Astrocyte (in vitro differentiated cells and primary cell): ENCODE measurements at regions not wholly inside any gene's neighbourhood (a gene's known extent, or its start where the extent isn't known, plus 50 kb on each side); places are given as distances from the start of the nearest gene placed in this dataset.

Experiments
- DNase-seq: peaks from one replicate; pipeline ENCODE4 v3.0.0-alpha.2; 2010; ENCODE audit warnings: low read depth
- FAIRE-seq: peaks from 2 replicates; lab custom pipeline; 2011; peaks lifted over from hg19 to GRCh38; lab: Jason Lieb, UNC
- H2AFZ ChIP-seq: 2 replicates; pipeline ENCODE4 v1.6.0; 2012; ENCODE audit warnings: low read depth, low read length, inconsistent platforms
- H3K27ac ChIP-seq: 2 replicates; pipeline ENCODE4 v1.5.1; 2011; ENCODE audit warnings: low read depth, low read length, inconsistent platforms
- H3K27me3 ChIP-seq: 2 replicates; pipeline ENCODE4 v1.6.0; 2011; ENCODE audit warnings: low read length, inconsistent platforms; ENCODE audit not compliant: insufficient read depth
- H3K36me3 ChIP-seq: 2 replicates; pipeline ENCODE4 v1.5.1; 2011; ENCODE audit warnings: low read length, inconsistent platforms; ENCODE audit not compliant: insufficient read depth
- H3K4me1 ChIP-seq: 2 replicates; pipeline ENCODE4 v1.5.1; 2011; ENCODE audit warnings: low read length, inconsistent platforms; ENCODE audit not compliant: insufficient read depth
- H3K4me2 ChIP-seq: 2 replicates; pipeline ENCODE4 v1.6.0; 2012; ENCODE audit warnings: low read length, inconsistent platforms
- H3K4me3 ChIP-seq: 2 replicates; pipeline ENCODE4 v1.5.1; 2011; ENCODE audit warnings: low read depth, mild to moderate bottlenecking, low read length, inconsistent platforms; ENCODE audit not compliant: insufficient read depth
- H3K79me2 ChIP-seq: 2 replicates; pipeline ENCODE4 v1.6.0; 2012; ENCODE audit warnings: mild to moderate bottlenecking, low read length, inconsistent platforms; ENCODE audit not compliant: insufficient read depth
- H3K9ac ChIP-seq: 2 replicates; pipeline ENCODE4 v1.6.0; 2012; ENCODE audit warnings: mild to moderate bottlenecking, low read length, inconsistent platforms
- H3K9me3 ChIP-seq: 2 replicates; pipeline ENCODE4 v1.5.1; 2012; ENCODE audit warnings: low read depth, mild to moderate bottlenecking, low read length, inconsistent platforms; ENCODE audit not compliant: insufficient read depth
- H4K20me1 ChIP-seq: 2 replicates; pipeline ENCODE4 v1.6.0; 2012; ENCODE audit warnings: low read length, inconsistent platforms; ENCODE audit not compliant: insufficient read depth
- H3K27ac Mint-ChIP-seq: one replicate; pipeline ENCODE4 v1.8.0; 2021; ENCODE audit warnings: mild to moderate bottlenecking, mixed read lengths; ENCODE audit not compliant: unreplicated experiment
- H3K27me3 Mint-ChIP-seq: one replicate; pipeline ENCODE4 v1.8.0; 2021; ENCODE audit warnings: low read depth, mixed read lengths; ENCODE audit not compliant: unreplicated experiment
- H3K36me3 Mint-ChIP-seq: one replicate; pipeline ENCODE4 v1.8.0; 2021; ENCODE audit warnings: low read depth, mixed read lengths; ENCODE audit not compliant: unreplicated experiment
- H3K4me1 Mint-ChIP-seq: one replicate; pipeline ENCODE4 v1.8.0; 2021; ENCODE audit warnings: low read depth, mixed read lengths; ENCODE audit not compliant: unreplicated experiment
- H3K4me3 Mint-ChIP-seq: one replicate; pipeline ENCODE4 v1.8.0; 2021; ENCODE audit warnings: mild to moderate bottlenecking, moderate library complexity, mixed read lengths; ENCODE audit not compliant: unreplicated experiment
- H3K9me3 Mint-ChIP-seq: one replicate; pipeline ENCODE4 v1.8.0; 2021; ENCODE audit warnings: mild to moderate bottlenecking, mixed read lengths; ENCODE audit not compliant: unreplicated experiment
- CTCF ChIP-seq: IDR thresholded peaks from 2 replicates; pipeline ENCODE4 v1.5.1; 2011; ENCODE audit warnings: low read depth, mild to moderate bottlenecking, inconsistent platforms, low read length, moderate library complexity; ENCODE audit not compliant: insufficient read depth
- EZH2 ChIP-seq: IDR thresholded peaks from 2 replicates; pipeline ENCODE4 v1.6.1; 2012; ENCODE audit warnings: mild to moderate bottlenecking, low read length, inconsistent platforms; ENCODE audit not compliant: insufficient read depth

- H3K4me1 Mint-ChIP-seq: peaks cover 2% of the 10 kb centered on the region
- no peaks in the 10 kb centered on the region for H3K27me3 Mint-ChIP-seq
- H3K27ac Mint-ChIP-seq: no peak overlapping the region
- no peak overlapping the region for H3K27ac ChIP-seq
- H4K20me1 ChIP-seq: no peaks in the 10 kb centered on the region
- H3K4me2 ChIP-seq: no peak overlapping the region
- DNase-seq (no peak), FAIRE-seq (no peak)
- H2AFZ ChIP-seq: no peak overlapping the region
- no peak overlapping the region for H3K4me3 Mint-ChIP-seq
- no peak overlapping the region for H3K4me3 ChIP-seq
- H3K9ac ChIP-seq: no peak overlapping the region
- H3K4me1 ChIP-seq: no peaks in the 10 kb centered on the region
- TF ChIP-seq CTCF: no peak
- no peaks in the 10 kb centered on the region for H3K79me2 ChIP-seq
- H3K36me3 ChIP-seq: no peaks in the 10 kb centered on the region
- no peaks in the 10 kb centered on the region for H3K9me3 ChIP-seq
- no peaks in the 10 kb centered on the region for H3K36me3 Mint-ChIP-seq
- no peaks in the 10 kb centered on the region for H3K27me3 ChIP-seq
- no peaks in the 10 kb centered on the region for H3K9me3 Mint-ChIP-seq
Observed at GRCh38 chr18:34528177-34528576, 181.9 kb upstream of the DTNA start.

GRCh38 chr18:34529358-34530335, 180.5 kb upstream of the DTNA start:
- FAIRE-seq (no peak), DNase-seq (no peak)
- no peaks in the 10 kb centered on the region for H3K27me3 Mint-ChIP-seq
- Histone ChIP-seq H3K27ac (no peak overlapping the region), H3K9ac (no peak overlapping the region), H2AFZ (no peak overlapping the region), H4K20me1 (no peaks in the 10 kb centered on the region), H3K36me3 (no peaks in the 10 kb centered on the region), H3K79me2 (no peaks in the 10 kb centered on the region), H3K9me3 (no peaks in the 10 kb centered on the region), H3K27me3 (no peaks in the 10 kb centered on the region), H3K4me1 (no peaks in the 10 kb centered on the region), H3K4me2 (no peak overlapping the region), H3K4me3 (no peak overlapping the region)
- no peak overlapping the region for H3K4me3 Mint-ChIP-seq
- peaks cover 2% of the 10 kb centered on the region for H3K4me1 Mint-ChIP-seq
- no peaks in the 10 kb centered on the region for H3K9me3 Mint-ChIP-seq
- no peaks in the 10 kb centered on the region for H3K36me3 Mint-ChIP-seq
- H3K27ac Mint-ChIP-seq: no peak overlapping the region
- TF ChIP-seq EZH2: no peak
- no peak for TF ChIP-seq CTCF

GRCh38 chr18:34531110-34531509, 179.0 kb upstream of the DTNA start:
- no peaks in the 10 kb centered on the region for H4K20me1 ChIP-seq

More at GRCh38 chr18:34531110-34531509, 179.0 kb upstream of the DTNA start:
- no peak overlapping the region for H3K4me2 ChIP-seq
- no peak overlapping the region for H3K27ac ChIP-seq
- DNase-seq (no peak), FAIRE-seq (no peak)
- no peaks in the 10 kb centered on the region for H3K9me3 Mint-ChIP-seq
- no peaks in the 10 kb centered on the region for H3K27me3 Mint-ChIP-seq
- no peaks in the 10 kb centered on the region for H3K4me1 Mint-ChIP-seq
- no peaks in the 10 kb centered on the region for H3K36me3 ChIP-seq
- no peaks in the 10 kb centered on the region for H3K36me3 Mint-ChIP-seq
- H3K9ac ChIP-seq: no peak overlapping the region
- H3K4me3 Mint-ChIP-seq: no peak overlapping the region
- no peak overlapping the region for H2AFZ ChIP-seq
- no peaks in the 10 kb centered on the region for H3K79me2 ChIP-seq
- no peak overlapping the region for H3K4me3 ChIP-seq
- no peaks in the 10 kb centered on the region for H3K4me1 ChIP-seq
- no peaks in the 10 kb centered on the region for H3K27me3 ChIP-seq
- no peak overlapping the region for H3K27ac Mint-ChIP-seq
- TF ChIP-seq EZH2: no peak
- no peak for TF ChIP-seq CTCF
- H3K9me3 ChIP-seq: no peaks in the 10 kb centered on the region
